AG09319 (cell line): ENCODE measurements at regions not wholly inside any gene's neighbourhood (a gene's known extent, or its start where the extent isn't known, plus 50 kb on each side); places are given as distances from the start of the nearest gene placed in this dataset.

ENCODE experiments used
- DNase-seq: peaks from one replicate; pipeline ENCODE4 v3.0.0-alpha.2; 2010; ENCODE audit warnings: low read depth; ENCODE audit errors: extremely low read depth
- TF ChIP-seq, protein P1 (sequence below): IDR thresholded peaks from 2 replicates; pipeline ENCODE4 v1.5.1; 2011; ENCODE audit warnings: low read depth, mild to moderate bottlenecking, inconsistent platforms, low read length, moderate library complexity

DNA sequence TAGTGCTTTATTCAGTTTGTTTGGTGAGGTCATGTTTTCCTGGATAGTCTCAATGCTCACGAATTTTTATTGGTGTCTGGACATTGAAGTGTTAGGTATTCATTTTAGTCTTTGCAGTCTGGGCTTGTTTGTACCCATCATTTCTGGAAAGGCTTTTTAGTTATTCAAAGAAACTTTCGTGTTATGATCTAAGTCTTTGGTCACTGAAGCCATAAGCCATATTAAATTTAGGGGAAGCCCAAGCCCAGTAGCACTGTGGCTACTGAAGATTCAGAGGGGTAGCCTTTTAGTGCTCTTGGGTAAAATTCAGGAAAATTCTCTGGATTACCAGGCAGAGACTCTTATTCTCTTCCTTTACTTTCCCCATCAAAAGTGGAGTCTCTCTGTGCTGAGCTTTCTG, 56.2 kb upstream of the PEX5L start:
- DNase-seq = no peak
- TF ChIP-seq, protein P1, sequence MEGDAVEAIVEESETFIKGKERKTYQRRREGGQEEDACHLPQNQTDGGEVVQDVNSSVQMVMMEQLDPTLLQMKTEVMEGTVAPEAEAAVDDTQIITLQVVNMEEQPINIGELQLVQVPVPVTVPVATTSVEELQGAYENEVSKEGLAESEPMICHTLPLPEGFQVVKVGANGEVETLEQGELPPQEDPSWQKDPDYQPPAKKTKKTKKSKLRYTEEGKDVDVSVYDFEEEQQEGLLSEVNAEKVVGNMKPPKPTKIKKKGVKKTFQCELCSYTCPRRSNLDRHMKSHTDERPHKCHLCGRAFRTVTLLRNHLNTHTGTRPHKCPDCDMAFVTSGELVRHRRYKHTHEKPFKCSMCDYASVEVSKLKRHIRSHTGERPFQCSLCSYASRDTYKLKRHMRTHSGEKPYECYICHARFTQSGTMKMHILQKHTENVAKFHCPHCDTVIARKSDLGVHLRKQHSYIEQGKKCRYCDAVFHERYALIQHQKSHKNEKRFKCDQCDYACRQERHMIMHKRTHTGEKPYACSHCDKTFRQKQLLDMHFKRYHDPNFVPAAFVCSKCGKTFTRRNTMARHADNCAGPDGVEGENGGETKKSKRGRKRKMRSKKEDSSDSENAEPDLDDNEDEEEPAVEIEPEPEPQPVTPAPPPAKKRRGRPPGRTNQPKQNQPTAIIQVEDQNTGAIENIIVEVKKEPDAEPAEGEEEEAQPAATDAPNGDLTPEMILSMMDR = no peak

DNA sequence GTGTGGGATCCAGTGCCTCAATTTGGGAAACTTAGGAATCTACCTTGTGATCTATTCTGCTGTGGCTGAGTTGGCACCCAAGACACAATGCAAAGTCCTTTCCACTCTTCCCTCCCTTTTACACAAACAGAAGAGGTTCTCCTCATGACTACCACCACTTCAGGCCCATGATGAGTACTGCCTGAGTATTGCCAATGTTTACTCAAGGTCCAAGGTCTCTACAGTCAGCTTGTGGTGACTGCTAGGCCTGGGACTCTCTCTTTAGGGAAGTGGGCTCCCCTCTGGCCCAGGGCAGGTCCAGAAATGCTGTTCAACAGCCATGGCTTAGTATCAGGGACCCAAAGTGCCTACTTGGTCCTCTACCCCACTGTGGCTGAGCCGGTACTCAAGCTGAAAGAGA, 56.8 kb upstream of the PEX5L start:
- DNase-seq = no peak
- TF ChIP-seq, protein P1 = no peak

DNA sequence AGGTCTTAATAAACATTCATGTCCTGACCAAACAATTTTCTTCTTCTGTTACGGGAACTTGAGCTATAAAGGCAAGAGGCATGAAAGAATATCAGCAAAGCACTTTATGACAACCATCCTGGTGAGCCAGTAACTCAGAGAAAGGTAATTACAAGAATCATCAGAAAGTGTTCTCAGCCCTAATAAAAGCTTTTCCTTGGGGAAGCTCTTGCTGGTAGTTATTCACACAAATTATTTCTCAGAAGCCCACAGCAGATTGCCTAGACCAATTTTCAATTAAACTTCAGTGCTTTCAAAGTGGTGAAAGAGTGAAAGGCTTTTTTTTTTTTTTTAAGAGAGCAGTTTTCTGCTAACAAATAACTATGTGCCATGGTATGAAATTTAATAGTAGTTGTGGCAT, 60.9 kb upstream of the PEX5L start:
- TF ChIP-seq, protein P1 = no peak
- no peak for DNase-seq

DNA sequence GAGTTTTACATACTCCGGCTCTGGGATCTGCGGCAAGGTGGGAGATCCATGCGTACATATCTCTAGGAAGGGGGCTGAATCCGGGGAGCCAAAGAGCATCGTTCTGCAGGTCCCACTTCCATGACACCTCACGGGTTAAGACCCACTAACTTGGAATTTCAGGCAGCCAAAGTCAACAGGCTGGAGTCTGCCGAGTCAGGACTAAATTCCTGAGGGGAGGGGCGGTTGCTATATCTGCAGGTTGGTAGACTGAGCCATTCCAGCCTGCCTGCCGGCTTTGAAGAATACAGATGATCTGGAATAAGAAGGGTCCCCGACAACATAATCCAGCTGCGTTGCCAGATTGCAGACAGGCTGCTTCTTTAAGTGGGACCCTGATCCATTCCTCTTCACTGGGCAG, 65.4 kb upstream of the PEX5L start:
- DNase-seq = no peak
- TF ChIP-seq, protein P1 = no peak

DNA sequence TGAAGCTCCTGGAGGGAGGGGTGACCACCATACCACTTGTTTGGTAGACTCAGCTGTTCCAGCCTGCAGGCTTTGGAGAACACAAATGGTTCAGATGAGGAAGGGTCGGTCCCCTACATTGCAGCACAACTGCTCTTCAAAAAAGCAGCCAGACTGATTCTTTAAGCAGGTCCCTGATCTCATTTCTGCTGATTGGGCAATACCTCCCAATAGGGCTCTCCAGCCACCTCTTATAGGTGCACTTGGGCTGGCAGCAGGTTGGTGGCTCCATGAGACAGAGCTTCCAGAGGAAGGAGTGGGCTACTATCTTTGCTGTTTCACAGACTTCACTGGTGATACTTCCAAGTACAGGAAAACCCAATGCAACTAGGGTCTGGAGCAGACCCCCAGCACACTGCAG, 65.9 kb upstream of the PEX5L start:
- DNase-seq = no peak
- TF ChIP-seq, protein P1 = no peak

DNA sequence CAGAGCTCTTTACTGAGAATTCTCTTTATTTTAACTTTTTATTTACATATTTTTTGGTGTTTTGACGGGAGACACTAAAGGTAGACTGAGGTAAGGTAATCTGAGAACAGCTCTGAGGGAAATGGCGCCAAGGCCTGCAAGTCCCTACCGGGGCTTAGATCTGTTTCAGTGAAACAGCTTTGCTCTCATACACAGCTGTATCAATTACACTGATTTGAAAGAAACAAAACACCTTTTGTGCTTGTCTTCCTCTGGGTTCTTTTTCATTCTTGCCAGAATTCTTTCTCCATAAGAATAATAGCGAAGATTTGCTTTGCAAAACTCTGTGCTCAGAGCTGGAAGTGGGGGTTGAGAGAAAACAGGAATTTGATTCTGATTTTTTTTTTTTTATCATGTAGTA, 79.5 kb upstream of the PEX5L start:
- TF ChIP-seq, protein P1 = no peak
- DNase-seq = no peak

DNA sequence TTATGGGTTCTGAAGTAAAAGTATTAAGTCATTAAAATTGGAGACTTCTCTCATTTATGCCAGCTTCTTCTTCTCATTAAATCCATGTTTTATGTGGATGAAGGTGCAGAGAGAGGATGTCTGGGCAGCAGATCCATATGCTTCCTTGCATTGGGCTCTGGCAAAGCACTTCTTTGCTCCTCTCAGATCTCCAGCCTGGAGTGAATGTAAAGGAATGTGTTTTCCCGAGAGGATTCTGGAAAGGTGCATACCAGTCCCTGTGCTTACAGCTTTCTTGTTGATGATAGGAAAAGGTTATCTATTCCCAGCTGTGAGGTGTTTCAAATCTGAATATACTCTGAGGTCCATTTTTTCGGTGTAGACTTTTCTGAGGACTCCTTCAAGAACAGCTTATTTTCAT, 79.9 kb upstream of the PEX5L start:
- DNase-seq = no peak
- TF ChIP-seq, protein P1 = no peak
